ENCODE measurements at regions not wholly inside any gene's neighbourhood (a gene's known extent, or its start where the extent isn't known, plus 50 kb on each side); places are given as distances from the start of the nearest gene placed in this dataset.

GRCh38 chrX:11934089-11934488 lies 176.1 kb downstream of the MSL3 start:
- intact Hi-C loops (cut with micrococcal nuclease) (no loop called here), dilution Hi-C loops (cut with MboI; ENCODE audit: extremely low pct_ligation_motif_present, low sequenced_read_pairs) (no loop called here)
- Histone ChIP-seq H3K4me1 (ENCODE audit: control insufficient read depth, extremely low read depth, insufficient read depth, low read length) (peaks cover 12% of the 10 kb centered on the region), H3K9me3 (replicated peaks; ENCODE audit: control insufficient read depth, insufficient read depth, low read length) (no peaks in the 10 kb centered on the region), H3K36me3 (ENCODE audit: control insufficient read depth in 2 of 2, extremely low read depth in 1 of 2, insufficient read depth in 2 of 2, low read length in 2 of 2) (no peaks in the 10 kb centered on the region), H4K20me1 (replicated peaks; ENCODE audit: control insufficient read depth, extremely low read depth, insufficient read depth, low read length) (no peaks in the 10 kb centered on the region), H3K79me2 (ENCODE audit: control insufficient read depth, insufficient read depth, low read length) (no peaks in the 10 kb centered on the region), H3K27me3 (ENCODE audit: control insufficient read depth in 2 of 2, insufficient read depth in 2 of 2, low read length in 2 of 2) (no peaks in the 10 kb centered on the region), H3K4me2 (ENCODE audit: insufficient read depth, low read length) (no peak overlapping the region), H2AFZ (ENCODE audit: low read depth, low read length) (no peak overlapping the region), H3K9me1 (replicated peaks; ENCODE audit: control insufficient read depth, extremely low read depth, insufficient read depth, low read length) (no peaks in the 10 kb centered on the region), H3K27ac (ENCODE audit: insufficient read depth, low read depth, low read length) (no peak overlapping the region), H3K4me3 (replicated peaks in 1 of 3; ENCODE audit: insufficient read depth in 1 of 3, low read depth in 1 of 3, low read length in 3 of 3) (no peak overlapping the region), H3K9ac (replicated peaks; ENCODE audit: extremely low read depth, insufficient read depth, low read length) (no peak overlapping the region)
- FAIRE-seq (no peak), DNase-seq (ENCODE audit: low read depth, low spot score) (no peak)
- ChIA-PET CTCF (no interaction called here), POLR2A (no interaction called here)
- BruUV-seq (replicated peaks), result no TSS peak
- TF ChIP-seq GATA2 (IDR thresholded peaks at IDR 0.05; ENCODE audit: insufficient read depth, insufficient read length, low read depth, low read length) (no peak), EZH2 (IDR thresholded peaks at IDR 0.05; ENCODE audit: borderline replicate concordance, low read depth, low read length, severe bottlenecking) (no peak), FOS (IDR thresholded peaks at IDR 0.05; ENCODE audit: borderline replicate concordance, insufficient read depth, low read length) (no peak), POLR2AphosphoS5 (IDR thresholded peaks at IDR 0.05; ENCODE audit: insufficient read depth, low read depth, low read length) (no peak), MAX (IDR thresholded peaks at IDR 0.05; ENCODE audit: insufficient read depth, insufficient read length) (no peak)

GRCh38 chrX:11941571-11941970 lies 183.5 kb downstream of the MSL3 start:
- Histone ChIP-seq H3K4me3 (replicated peaks in 1 of 3; ENCODE audit: insufficient read depth in 1 of 3, low read depth in 1 of 3, low read length in 3 of 3) (no peak overlapping the region), H3K79me2 (ENCODE audit: control insufficient read depth, insufficient read depth, low read length) (no peaks in the 10 kb centered on the region), H3K4me1 (ENCODE audit: control insufficient read depth, extremely low read depth, insufficient read depth, low read length) (peaks cover 3% of the 10 kb centered on the region), H3K4me2 (ENCODE audit: insufficient read depth, low read length) (no peak overlapping the region), H3K27ac (ENCODE audit: insufficient read depth, low read depth, low read length) (no peak overlapping the region), H4K20me1 (replicated peaks; ENCODE audit: control insufficient read depth, extremely low read depth, insufficient read depth, low read length) (no peaks in the 10 kb centered on the region), H3K9me1 (replicated peaks; ENCODE audit: control insufficient read depth, extremely low read depth, insufficient read depth, low read length) (no peaks in the 10 kb centered on the region), H2AFZ (ENCODE audit: low read depth, low read length) (no peak overlapping the region), H3K36me3 (ENCODE audit: control insufficient read depth in 2 of 2, extremely low read depth in 1 of 2, insufficient read depth in 2 of 2, low read length in 2 of 2) (no peaks in the 10 kb centered on the region), H3K9ac (replicated peaks; ENCODE audit: extremely low read depth, insufficient read depth, low read length) (no peak overlapping the region), H3K9me3 (replicated peaks; ENCODE audit: control insufficient read depth, insufficient read depth, low read length) (no peaks in the 10 kb centered on the region), H3K27me3 (ENCODE audit: control insufficient read depth in 2 of 2, insufficient read depth in 2 of 2, low read length in 2 of 2) (no peaks in the 10 kb centered on the region)
- POLR2A ChIA-PET, result no interaction called here
- no peak for TF ChIP-seq EZH2 (IDR thresholded peaks at IDR 0.05; ENCODE audit: borderline replicate concordance, low read depth, low read length, severe bottlenecking)
- TF ChIP-seq GATA2 (IDR thresholded peaks at IDR 0.05; ENCODE audit: insufficient read depth, insufficient read length, low read depth, low read length), result no peak
- TF ChIP-seq JUN (IDR thresholded peaks at IDR 0.05; ENCODE audit: borderline replicate concordance, insufficient read depth, insufficient read length, low read depth), result no peak
- no peak for TF ChIP-seq POLR2AphosphoS5 (IDR thresholded peaks at IDR 0.05; ENCODE audit: insufficient read depth, low read depth, low read length)
- TF ChIP-seq CTCF (IDR thresholded peaks at IDR 0.05; ENCODE audit: extremely low read depth in 1 of 2, insufficient read depth in 1 of 2, low read depth in 1 of 2, low read length in 2 of 2), result no peak
- TF ChIP-seq MAX (IDR thresholded peaks at IDR 0.05; ENCODE audit: insufficient read depth, insufficient read length), result no peak
- TF ChIP-seq FOS (IDR thresholded peaks at IDR 0.05; ENCODE audit: borderline replicate concordance, insufficient read depth, low read length), result no peak
- TF ChIP-seq MYC (IDR thresholded peaks at IDR 0.05; ENCODE audit: low read depth, low read length), result no peak
- no peak for TF ChIP-seq POLR2A (IDR thresholded peaks at IDR 0.05; ENCODE audit: low read depth, low read length)
- FAIRE-seq (no peak), DNase-seq (ENCODE audit: low read depth, low spot score) (no peak)
- no TSS peak for BruUV-seq (replicated peaks)
- CTCF ChIA-PET, result no interaction called here
- intact Hi-C loops (cut with micrococcal nuclease) (loop anchor here (5.0 to 10.0 kb wide), 3 partner anchors 133 to 761 kb away; no protein-coding TSS in a partner anchor), dilution Hi-C loops (cut with MboI; ENCODE audit: extremely low pct_ligation_motif_present, low sequenced_read_pairs) (no loop called here)
